Activated CD4-positive, alpha-beta T cell treated with anti-CD3 and anti-CD28 coated beads, Interleukin-2, amount 10 ng/mL, durations not matched to agents 7 days and 5 days (primary cell): ENCODE measurements at regions not wholly inside any gene's neighbourhood (a gene's known extent, or its start where the extent isn't known, plus 50 kb on each side); places are given as distances from the start of the nearest gene placed in this dataset.

Source experiments
- CTCF ChIA-PET: fragments of 350-600 bp; sonication (Branson Sonifier 250); formaldehyde crosslinking; loops from one replicate; lab custom pipeline; 2021; ENCODE audit warnings: antibody characterized with exemption; lab: Charles Lee
- POLR2A ChIA-PET: fragments of 350-600 bp; sonication (Branson Sonifier 250); formaldehyde crosslinking; loops from one replicate; lab custom pipeline; 2021; ENCODE audit warnings: antibody characterized with exemption; lab: Charles Lee
- DNase-seq: peaks from one replicate; pipeline ENCODE4 v3.0.0-alpha.2; 2020
- H3K27ac Mint-ChIP-seq: one replicate; pipeline ENCODE4 v1.8.0; 2021; ENCODE audit warnings: mild to moderate bottlenecking, moderate library complexity, mixed read lengths
- H3K27me3 Mint-ChIP-seq: one replicate; pipeline ENCODE4 v1.8.0; 2021; ENCODE audit warnings: mixed read lengths
- H3K36me3 Mint-ChIP-seq: one replicate; pipeline ENCODE4 v1.8.0; 2021; ENCODE audit warnings: low read depth, mixed read lengths
- H3K4me1 Mint-ChIP-seq: one replicate; pipeline ENCODE4 v1.8.0; 2021; ENCODE audit warnings: mixed read lengths
- H3K4me3 Mint-ChIP-seq: one replicate; pipeline ENCODE4 v1.8.0; 2021; ENCODE audit warnings: mild to moderate bottlenecking, moderate library complexity, mixed read lengths
- H3K9me3 Mint-ChIP-seq: one replicate; pipeline ENCODE4 v1.8.0; 2021; ENCODE audit warnings: mixed read lengths

DNA sequence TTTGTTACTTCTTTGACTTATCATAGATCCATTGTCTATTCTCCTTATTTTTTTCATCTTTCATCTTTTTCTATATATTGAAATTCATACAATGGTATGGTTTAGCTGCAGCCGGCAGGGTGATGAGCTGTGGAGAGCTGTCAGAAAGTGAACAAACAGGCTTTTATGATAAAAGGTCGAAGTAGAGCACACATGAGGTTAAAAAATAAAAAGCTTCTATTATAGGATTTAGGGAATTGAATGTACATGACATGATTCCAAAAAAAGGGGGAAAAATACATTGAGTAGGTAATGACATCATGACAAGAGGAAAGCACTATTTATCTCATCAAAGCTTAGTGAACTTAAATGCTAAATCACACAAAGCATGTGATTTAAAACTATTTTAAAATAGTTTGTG lies 884.8 kb downstream of the METTL15 start:
- Mint-ChIP-seq H3K9me3 (peaks cover 5% of the 10 kb centered on the region), H3K27ac (no peak overlapping the region), H3K4me1 (no peaks in the 10 kb centered on the region), H3K4me3 (no peak overlapping the region), H3K36me3 (no peaks in the 10 kb centered on the region), H3K27me3 (no peaks in the 10 kb centered on the region)
- POLR2A ChIA-PET = no interaction called here
- no peak for DNase-seq
- CTCF ChIA-PET = no interaction called here

DNA sequence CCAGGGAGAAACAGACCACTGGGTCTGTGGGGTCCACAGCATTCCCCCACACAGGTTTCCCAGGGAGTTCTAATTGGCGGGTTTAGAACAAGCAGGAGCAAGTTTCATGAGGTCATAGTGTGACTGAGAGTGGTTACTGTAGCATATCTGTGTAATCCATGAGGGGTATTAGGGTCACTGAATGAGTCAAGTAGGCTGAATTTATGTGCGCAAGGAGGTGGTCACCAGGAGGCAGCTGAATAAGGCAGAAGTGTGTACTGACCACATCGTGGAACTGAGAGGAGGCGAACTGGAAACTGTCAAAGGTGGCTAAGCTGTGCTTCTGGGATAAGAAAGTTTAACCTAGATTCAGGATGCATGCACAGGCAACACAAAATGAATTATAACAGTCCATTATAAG lies 876.0 kb downstream of the METTL15 start:
- peaks cover 7% of the 10 kb centered on the region for H3K9me3 Mint-ChIP-seq
- ChIA-PET CTCF (no interaction called here), POLR2A (no interaction called here)
- no peaks in the 10 kb centered on the region for H3K4me1 Mint-ChIP-seq
- H3K27ac Mint-ChIP-seq = no peak overlapping the region
- H3K36me3 Mint-ChIP-seq = no peaks in the 10 kb centered on the region
- no peak for DNase-seq
- H3K4me3 Mint-ChIP-seq = no peak overlapping the region
- H3K27me3 Mint-ChIP-seq = no peaks in the 10 kb centered on the region

DNA sequence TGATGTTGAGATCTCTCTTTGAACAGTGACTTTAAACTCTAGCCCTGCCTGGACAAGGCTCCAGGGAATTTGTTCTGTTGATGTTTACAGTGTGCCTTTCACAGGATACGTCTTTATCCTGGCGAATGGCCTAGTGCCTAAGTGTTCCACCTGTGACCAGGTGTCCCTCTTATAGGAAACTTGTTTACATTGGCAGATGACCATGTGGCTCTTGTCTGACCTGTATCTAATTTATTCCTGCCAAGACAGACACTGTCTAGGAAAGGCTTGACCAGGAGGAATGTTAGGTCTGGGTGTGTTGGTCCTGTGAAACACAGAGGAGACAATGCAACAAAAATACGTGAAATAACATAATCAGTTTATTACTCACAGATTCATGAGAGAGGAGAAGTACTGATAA lies 875.6 kb downstream of the METTL15 start:
- H3K27ac Mint-ChIP-seq = no peak overlapping the region
- no peaks in the 10 kb centered on the region for H3K4me1 Mint-ChIP-seq
- ChIA-PET CTCF (no interaction called here), POLR2A (no interaction called here)
- no peaks in the 10 kb centered on the region for H3K36me3 Mint-ChIP-seq
- DNase-seq = no peak
- no peaks in the 10 kb centered on the region for H3K27me3 Mint-ChIP-seq
- H3K4me3 Mint-ChIP-seq = no peak overlapping the region
- peaks cover 7% of the 10 kb centered on the region for H3K9me3 Mint-ChIP-seq

DNA sequence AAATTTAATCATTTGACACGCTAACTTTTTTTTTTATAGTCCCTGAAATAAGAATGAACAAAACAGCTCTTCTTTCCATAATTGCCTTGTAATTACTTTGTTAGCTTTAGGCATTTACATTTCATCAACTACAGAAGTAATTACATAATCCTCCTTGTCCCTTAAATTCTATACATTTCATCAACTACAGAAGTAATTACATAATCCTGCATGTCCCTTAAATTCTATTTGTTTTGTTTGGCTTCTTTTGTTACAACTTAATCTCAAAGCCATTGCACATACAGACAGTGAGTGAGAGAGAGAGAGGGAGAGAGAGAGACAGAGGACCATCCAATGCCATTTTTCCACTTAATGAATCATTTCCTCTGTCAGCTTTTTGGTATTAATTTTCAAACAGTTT lies 873.2 kb downstream of the METTL15 start:
- Mint-ChIP-seq H3K27ac (no peak overlapping the region), H3K4me1 (no peaks in the 10 kb centered on the region), H3K27me3 (no peaks in the 10 kb centered on the region), H3K4me3 (no peak overlapping the region), H3K36me3 (no peaks in the 10 kb centered on the region), H3K9me3 (peaks cover 7% of the 10 kb centered on the region)
- POLR2A ChIA-PET = no interaction called here
- CTCF ChIA-PET = no interaction called here
- DNase-seq = no peak

DNA sequence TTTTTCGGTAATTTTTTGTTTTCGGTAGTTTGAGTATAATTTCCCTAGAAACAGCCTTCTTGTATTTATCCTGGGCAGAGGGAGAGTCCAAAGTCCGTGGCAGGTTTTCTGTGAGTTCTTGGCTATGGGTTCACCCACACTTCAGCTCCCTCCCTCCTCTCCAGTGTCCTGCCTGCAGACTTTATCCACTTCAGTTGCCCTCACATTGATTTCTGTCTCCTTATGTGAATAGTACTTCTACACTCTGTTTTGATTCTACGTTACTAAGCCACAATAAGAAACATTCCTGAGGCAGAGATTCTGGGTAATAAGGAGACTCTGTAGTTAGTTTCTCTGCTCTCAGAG lies 868.6 kb downstream of the METTL15 start:
- CTCF ChIA-PET = no interaction called here
- POLR2A ChIA-PET = no interaction called here
- H3K4me1 Mint-ChIP-seq = no peaks in the 10 kb centered on the region
- H3K27ac Mint-ChIP-seq = no peak overlapping the region
- H3K27me3 Mint-ChIP-seq = no peaks in the 10 kb centered on the region
- no peak for DNase-seq
- peaks cover 8% of the 10 kb centered on the region for H3K9me3 Mint-ChIP-seq
- no peaks in the 10 kb centered on the region for H3K36me3 Mint-ChIP-seq
- no peak overlapping the region for H3K4me3 Mint-ChIP-seq

DNA sequence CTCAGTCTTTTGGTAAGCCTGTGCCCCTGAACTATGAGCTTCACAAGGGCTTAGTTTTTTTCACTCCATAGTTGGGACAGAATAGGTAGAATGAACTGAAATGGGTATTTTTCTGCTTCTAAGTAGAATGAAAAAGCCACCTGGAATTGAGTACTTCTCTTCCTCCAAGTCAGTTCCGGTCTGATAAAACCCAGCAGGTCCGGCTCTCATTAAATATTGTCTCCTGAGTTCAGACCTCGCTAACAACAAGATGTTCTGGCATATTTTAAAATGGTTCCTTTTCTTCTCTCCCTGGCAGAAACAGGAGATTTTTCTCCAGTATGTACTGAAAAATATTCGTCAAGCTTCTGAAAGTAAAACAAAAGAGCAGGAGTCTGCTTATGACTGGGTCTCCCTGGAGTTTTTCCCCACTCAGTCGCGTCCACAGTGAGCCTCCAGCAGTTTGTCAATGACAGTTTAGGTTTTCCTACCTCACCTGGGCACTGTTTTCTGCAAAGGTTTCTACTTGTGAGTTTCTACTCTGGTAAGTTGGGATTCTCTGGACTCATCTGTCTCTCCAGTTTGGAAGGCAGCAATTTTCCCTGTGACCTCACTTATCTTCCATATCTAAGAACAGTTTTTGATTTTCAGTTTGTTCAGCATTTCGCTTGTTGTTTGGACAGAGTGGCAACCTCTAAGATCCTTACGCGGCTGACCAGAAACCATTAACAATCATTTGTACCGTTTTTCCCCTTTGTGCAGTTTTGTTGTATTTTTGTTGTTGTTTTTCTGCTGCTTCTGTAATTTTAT lies 868.0 kb downstream of the METTL15 start:
- no peak overlapping the region for H3K27ac Mint-ChIP-seq
- ChIA-PET POLR2A (no interaction called here), CTCF (no interaction called here)
- H3K4me1 Mint-ChIP-seq = no peaks in the 10 kb centered on the region
- H3K4me3 Mint-ChIP-seq = no peak overlapping the region
- H3K36me3 Mint-ChIP-seq = no peaks in the 10 kb centered on the region
- no peak for DNase-seq
- H3K27me3 Mint-ChIP-seq = no peaks in the 10 kb centered on the region
- peaks cover 8% of the 10 kb centered on the region for H3K9me3 Mint-ChIP-seq

DNA sequence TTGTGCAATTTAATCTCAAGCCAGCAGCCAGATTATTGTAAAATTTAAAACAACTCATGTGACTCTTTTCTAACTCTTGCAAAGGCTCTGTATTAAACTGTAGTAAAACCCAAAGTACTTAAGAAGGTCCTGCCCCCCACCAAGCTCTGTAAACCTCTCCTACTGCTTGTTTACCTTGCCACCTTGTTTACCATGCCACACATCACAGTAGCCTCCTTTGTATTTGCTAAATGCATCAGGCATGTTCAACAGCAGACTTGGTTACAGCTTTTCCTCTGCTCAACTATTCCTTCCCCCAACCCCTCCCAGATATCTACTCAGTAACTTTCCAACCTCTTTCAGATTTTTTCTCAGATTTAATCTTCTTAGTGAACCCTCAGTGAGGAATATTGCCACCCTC lies 861.6 kb downstream of the METTL15 start:
- DNase-seq = no peak
- Mint-ChIP-seq H3K36me3 (no peaks in the 10 kb centered on the region), H3K27me3 (no peaks in the 10 kb centered on the region), H3K9me3 (peaks cover 3% of the 10 kb centered on the region), H3K4me1 (no peaks in the 10 kb centered on the region), H3K27ac (no peak overlapping the region), H3K4me3 (no peak overlapping the region)
- ChIA-PET CTCF (no interaction called here), POLR2A (no interaction called here)

DNA sequence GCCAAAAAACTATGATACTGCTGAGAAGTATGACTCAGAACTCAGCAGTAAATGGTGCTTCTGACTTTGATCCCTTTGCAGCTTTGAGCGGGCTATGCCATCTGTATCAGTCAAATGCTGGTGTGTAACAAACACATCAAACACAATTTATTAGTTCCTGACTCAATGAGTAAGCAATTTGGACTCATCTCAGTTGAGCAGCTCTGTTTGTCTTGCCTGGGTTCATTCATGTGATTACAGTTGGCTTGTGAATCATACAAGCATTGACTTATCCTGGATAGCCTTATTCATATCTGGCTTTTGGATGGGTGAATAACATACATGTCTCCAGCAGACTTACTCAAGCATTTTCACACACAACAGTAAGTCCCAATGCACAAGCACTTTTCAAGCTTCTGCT lies 858.8 kb downstream of the METTL15 start:
- Mint-ChIP-seq H3K36me3 (no peaks in the 10 kb centered on the region), H3K9me3 (peaks cover 5% of the 10 kb centered on the region), H3K4me3 (no peak overlapping the region), H3K4me1 (no peaks in the 10 kb centered on the region), H3K27me3 (no peaks in the 10 kb centered on the region), H3K27ac (no peak overlapping the region)
- ChIA-PET CTCF (no interaction called here), POLR2A (no interaction called here)
- DNase-seq = no peak

DNA sequence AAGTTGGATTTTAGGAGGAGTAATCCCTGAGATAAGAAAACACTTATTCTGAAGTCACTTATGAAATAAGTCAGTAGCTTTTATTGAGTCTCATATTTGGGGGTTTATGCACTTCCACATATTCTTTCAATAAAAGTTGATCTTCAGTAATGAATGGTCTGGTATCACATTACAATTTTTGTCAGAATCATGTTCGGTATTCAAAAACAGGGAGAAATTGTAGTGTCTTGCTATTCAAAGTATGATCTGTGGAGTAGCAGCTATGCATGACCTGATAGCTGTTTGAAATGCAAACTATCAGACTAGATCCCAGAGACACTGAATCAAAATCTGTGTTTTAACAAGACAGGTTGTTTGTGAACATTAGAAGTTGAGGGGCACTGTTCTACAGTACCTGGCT lies 857.6 kb downstream of the METTL15 start:
- POLR2A ChIA-PET = no interaction called here
- no peak for DNase-seq
- CTCF ChIA-PET = no interaction called here
- Mint-ChIP-seq H3K4me3 (no peak overlapping the region), H3K36me3 (no peaks in the 10 kb centered on the region), H3K4me1 (no peaks in the 10 kb centered on the region), H3K9me3 (peaks cover 5% of the 10 kb centered on the region), H3K27me3 (no peaks in the 10 kb centered on the region), H3K27ac (no peak overlapping the region)

DNA sequence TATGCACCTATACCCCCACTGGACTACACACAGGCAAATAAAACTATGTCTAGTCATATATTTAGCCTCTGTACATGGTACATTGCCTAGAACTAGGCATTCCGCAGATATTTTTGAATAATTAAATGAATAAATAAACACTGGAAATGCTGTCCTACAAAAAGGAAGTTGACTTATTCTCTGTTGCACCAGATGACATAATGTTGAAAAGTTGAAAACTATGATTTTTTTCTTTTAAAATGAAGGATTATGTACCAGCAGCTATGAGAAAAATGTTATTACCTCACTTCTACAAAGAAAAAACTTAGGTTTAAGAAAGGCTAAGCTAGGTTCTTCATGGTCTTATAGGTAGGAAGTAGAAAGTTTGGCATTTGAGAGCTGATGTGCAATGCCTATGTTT lies 856.6 kb downstream of the METTL15 start:
- ChIA-PET POLR2A (no interaction called here), CTCF (no interaction called here)
- Mint-ChIP-seq H3K27ac (no peak overlapping the region), H3K9me3 (peaks cover 6% of the 10 kb centered on the region), H3K27me3 (no peaks in the 10 kb centered on the region), H3K4me1 (no peaks in the 10 kb centered on the region), H3K36me3 (no peaks in the 10 kb centered on the region), H3K4me3 (no peak overlapping the region)
- DNase-seq = no peak

DNA sequence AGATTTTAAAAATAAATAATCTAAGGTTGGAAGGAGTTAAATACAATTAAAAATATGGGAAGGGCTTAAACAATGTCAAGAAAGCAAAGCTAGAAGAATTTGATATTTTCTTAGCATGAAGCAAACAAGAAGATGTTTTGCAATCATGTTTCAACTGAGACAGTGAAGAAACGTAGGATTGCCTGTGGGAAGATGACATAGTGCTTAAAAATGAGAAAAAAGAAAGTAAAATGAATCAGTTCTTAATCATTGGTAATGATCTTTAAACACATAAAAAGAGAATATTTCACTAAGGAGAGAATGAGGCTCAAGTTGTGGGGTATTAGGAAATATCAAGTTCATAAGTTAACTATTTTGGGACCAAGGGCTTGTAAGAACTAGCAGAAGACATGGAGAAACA lies 855.0 kb downstream of the METTL15 start:
- no peak for DNase-seq
- ChIA-PET POLR2A (no interaction called here), CTCF (no interaction called here)
- Mint-ChIP-seq H3K4me3 (no peak overlapping the region), H3K27me3 (no peaks in the 10 kb centered on the region), H3K4me1 (no peaks in the 10 kb centered on the region), H3K9me3 (peaks cover 8% of the 10 kb centered on the region), H3K36me3 (no peaks in the 10 kb centered on the region), H3K27ac (no peak overlapping the region)

DNA sequence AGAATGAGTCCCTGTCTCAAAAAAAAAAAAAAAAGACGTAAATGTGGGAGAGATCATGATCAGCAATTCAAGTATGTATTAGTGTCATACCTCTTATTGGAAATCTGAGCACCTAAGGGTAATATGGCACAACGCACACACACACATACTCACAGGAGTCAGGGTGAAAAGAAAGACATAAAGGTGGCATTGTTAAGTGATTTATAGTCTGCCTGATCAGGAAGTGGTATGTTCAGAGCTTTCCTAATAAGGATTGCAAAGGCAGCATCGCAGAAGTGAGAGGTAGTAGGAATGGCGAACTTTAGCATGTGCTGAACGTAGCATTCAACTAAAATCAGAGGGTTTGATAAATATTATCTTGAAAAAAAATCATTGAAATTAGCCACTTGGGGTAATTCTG lies 854.3 kb downstream of the METTL15 start:
- CTCF ChIA-PET = no interaction called here
- no peak overlapping the region for H3K4me3 Mint-ChIP-seq
- POLR2A ChIA-PET = no interaction called here
- peaks cover 5% of the 10 kb centered on the region for H3K9me3 Mint-ChIP-seq
- no peak for DNase-seq
- no peak overlapping the region for H3K27ac Mint-ChIP-seq
- H3K36me3 Mint-ChIP-seq = no peaks in the 10 kb centered on the region
- no peaks in the 10 kb centered on the region for H3K4me1 Mint-ChIP-seq
- H3K27me3 Mint-ChIP-seq = no peaks in the 10 kb centered on the region

DNA sequence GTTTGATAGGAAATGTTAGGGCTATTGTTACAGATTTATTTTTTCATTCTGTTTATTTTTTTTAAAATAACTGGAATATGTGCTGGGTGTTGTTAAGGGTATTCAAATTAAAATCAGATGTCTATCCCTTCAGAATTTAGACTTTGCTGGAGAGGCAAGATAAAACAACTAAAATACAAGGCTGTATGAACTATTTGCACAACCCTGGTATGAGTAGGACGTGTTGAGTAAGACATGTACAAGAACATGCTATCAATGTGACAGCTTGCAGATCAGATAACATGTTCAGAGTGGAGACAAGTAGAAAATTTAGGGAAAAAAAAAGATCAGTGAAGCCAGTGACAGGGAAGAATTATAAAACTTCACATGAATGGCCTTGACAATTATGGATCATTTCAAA lies 853.5 kb downstream of the METTL15 start:
- Mint-ChIP-seq H3K27me3 (no peaks in the 10 kb centered on the region), H3K9me3 (peaks cover 7% of the 10 kb centered on the region), H3K4me1 (no peaks in the 10 kb centered on the region), H3K27ac (no peak overlapping the region), H3K4me3 (no peak overlapping the region), H3K36me3 (no peaks in the 10 kb centered on the region)
- CTCF ChIA-PET = no interaction called here
- POLR2A ChIA-PET = no interaction called here
- no peak for DNase-seq

DNA sequence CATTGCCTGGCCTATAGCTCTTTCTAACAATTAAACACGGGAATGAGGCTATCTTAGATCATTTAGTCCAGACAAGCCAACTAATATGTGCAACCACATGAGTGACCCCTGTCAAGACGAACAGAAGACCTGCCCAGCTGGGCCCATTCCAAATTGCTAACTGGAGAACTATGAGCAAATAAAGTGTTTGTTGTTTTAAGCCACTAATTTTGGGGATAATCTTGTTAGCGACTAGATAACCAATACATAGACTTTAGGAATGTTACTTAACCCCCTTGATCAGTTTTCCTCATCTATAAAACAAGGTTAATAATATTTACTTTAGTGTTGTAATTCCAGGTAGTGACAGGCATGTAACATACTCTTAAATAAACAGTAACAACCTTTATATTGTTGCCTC lies 848.3 kb downstream of the METTL15 start:
- H3K4me1 Mint-ChIP-seq = no peaks in the 10 kb centered on the region
- peaks cover 7% of the 10 kb centered on the region for H3K9me3 Mint-ChIP-seq
- H3K36me3 Mint-ChIP-seq = no peaks in the 10 kb centered on the region
- no peak overlapping the region for H3K27ac Mint-ChIP-seq
- H3K27me3 Mint-ChIP-seq = no peaks in the 10 kb centered on the region
- CTCF ChIA-PET = no interaction called here
- POLR2A ChIA-PET = no interaction called here
- no peak for DNase-seq
- no peak overlapping the region for H3K4me3 Mint-ChIP-seq
